ENCODE measurements at regions not wholly inside any gene's neighbourhood (a gene's known extent, or its start where the extent isn't known, plus 50 kb on each side); places are given as distances from the start of the nearest gene placed in this dataset.

DNA sequence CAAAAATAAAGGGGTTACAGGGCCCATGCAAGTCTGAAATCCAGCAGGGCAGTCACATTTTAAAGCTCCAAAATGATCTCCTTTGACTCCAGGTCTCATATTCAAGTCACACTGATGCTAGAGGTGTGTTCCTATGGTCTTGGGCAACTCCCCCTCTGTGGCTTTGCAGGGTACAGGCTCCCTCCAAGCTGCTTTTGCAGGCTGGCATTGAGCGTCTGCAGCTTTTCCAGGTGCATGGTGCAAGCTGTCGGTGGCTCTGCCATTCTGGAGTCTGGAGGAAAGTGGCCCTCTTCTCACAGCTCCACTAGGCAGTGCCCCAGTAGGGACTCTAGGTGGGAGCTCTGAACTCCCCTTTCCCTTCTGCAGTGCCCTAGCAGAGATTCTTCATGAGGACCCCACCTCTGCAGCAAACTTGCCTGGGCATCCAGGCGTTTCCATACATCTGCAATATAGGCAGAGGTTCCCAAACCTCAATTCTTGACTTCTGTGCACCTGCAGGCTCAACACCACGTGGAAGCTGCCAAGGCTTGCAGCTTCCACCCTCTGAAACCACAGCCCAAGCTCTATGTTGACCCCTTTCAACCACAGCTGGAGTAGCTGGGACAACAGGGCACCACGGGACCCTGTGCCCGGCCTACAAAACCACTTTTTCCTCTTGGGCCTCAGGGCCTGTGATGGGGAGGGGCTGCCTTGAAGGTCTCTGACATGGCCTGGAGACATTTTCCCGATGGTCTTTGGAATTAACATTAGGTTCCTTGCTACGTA, 80.1 kb upstream of the PLSCR5 start:
- no peak overlapping the region for H3K4me3 ChIP-seq (ENCODE audit: low read depth, low read length)
- TF ChIP-seq, protein P1, sequence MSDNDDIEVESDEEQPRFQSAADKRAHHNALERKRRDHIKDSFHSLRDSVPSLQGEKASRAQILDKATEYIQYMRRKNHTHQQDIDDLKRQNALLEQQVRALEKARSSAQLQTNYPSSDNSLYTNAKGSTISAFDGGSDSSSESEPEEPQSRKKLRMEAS (IDR thresholded peaks at IDR 0.05; ENCODE audit: low read depth, low read length), result no peak
- TF ChIP-seq, protein P2, sequence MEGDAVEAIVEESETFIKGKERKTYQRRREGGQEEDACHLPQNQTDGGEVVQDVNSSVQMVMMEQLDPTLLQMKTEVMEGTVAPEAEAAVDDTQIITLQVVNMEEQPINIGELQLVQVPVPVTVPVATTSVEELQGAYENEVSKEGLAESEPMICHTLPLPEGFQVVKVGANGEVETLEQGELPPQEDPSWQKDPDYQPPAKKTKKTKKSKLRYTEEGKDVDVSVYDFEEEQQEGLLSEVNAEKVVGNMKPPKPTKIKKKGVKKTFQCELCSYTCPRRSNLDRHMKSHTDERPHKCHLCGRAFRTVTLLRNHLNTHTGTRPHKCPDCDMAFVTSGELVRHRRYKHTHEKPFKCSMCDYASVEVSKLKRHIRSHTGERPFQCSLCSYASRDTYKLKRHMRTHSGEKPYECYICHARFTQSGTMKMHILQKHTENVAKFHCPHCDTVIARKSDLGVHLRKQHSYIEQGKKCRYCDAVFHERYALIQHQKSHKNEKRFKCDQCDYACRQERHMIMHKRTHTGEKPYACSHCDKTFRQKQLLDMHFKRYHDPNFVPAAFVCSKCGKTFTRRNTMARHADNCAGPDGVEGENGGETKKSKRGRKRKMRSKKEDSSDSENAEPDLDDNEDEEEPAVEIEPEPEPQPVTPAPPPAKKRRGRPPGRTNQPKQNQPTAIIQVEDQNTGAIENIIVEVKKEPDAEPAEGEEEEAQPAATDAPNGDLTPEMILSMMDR (IDR thresholded peaks at IDR 0.05; ENCODE audit: low read depth, low read length), result no peak
- TF ChIP-seq MYC (IDR thresholded peaks at IDR 0.05; ENCODE audit: low read depth, low read length) (no peak), POLR2A (IDR thresholded peaks at IDR 0.05; ENCODE audit: extremely low read depth, insufficient read length) (no peak)
- DNase-seq (ENCODE audit: low read depth), result no peak

DNA sequence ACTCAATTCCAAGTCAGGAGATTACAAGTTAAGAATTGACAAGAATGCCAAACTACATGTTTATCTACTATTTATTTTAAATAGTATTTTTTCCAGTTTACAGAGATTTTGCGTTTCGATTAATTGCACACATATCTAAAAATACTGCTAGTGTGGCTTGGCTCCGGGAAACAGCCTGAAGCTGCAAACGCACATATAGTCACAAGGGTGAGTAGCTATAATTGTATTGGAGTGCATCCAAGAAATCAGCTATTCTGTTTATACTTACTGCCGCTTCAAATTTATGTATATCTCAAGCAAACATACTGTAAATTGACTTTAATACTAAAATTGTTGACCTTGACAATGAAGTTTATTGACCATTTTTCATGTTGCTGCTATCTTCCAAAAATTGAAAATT, 77.0 kb upstream of the PLSCR5 start:
- no peak for DNase-seq (ENCODE audit: low read depth)
- TF ChIP-seq, protein P2 (IDR thresholded peaks at IDR 0.05; ENCODE audit: low read depth, low read length), result no peak
- TF ChIP-seq MYC (IDR thresholded peaks at IDR 0.05; ENCODE audit: low read depth, low read length), result no peak
- no peak for TF ChIP-seq POLR2A (IDR thresholded peaks at IDR 0.05; ENCODE audit: extremely low read depth, insufficient read length)
- TF ChIP-seq, protein P1 (IDR thresholded peaks at IDR 0.05; ENCODE audit: low read depth, low read length), result no peak
- H3K4me3 ChIP-seq (ENCODE audit: low read depth, low read length), result no peak overlapping the region

DNA sequence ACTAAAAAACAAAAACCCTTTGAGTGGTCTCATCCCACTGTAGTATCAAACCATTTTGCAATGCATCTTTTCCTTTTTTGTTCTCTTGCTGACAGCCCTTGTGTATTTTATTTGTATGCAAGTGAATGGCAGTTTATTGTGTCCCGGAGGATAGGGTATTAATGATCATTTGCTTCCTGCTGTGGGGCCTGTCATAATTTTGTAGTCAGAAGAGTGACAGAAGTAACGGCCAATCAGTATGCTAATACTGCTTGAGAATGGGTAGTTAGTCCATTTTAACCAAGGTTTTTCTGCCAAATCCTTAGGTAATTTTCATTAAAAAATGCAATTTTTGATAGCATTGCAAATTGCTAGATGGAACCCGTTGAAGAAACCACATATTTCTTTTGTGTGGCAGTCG, 75.5 kb upstream of the PLSCR5 start:
- DNase-seq (ENCODE audit: low read depth), result no peak
- H3K4me3 ChIP-seq (ENCODE audit: low read depth, low read length), result no peak overlapping the region
- no peak for TF ChIP-seq POLR2A (IDR thresholded peaks at IDR 0.05; ENCODE audit: extremely low read depth, insufficient read length)
- TF ChIP-seq, protein P2 (IDR thresholded peaks at IDR 0.05; ENCODE audit: low read depth, low read length), result no peak
- TF ChIP-seq, protein P1 (IDR thresholded peaks at IDR 0.05; ENCODE audit: low read depth, low read length), result no peak
- no peak for TF ChIP-seq MYC (IDR thresholded peaks at IDR 0.05; ENCODE audit: low read depth, low read length)

DNA sequence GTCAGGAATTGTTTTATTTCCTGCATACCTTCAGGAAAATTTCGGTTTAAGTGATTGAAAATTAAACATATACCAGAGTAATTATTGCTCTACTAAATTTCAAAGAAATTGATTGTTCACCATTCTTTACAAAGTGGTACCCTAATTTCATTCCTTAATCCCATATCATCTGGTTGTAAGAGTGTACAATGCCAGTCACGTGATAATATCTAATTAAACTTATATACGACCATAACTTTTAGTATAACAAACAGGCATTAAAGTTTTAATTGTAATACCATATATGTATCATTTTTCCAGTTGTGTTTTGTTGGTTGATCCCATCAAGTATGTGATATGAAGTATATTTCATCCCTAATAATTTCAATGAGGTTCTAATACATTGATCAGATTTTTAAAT, 74.8 kb upstream of the PLSCR5 start:
- TF ChIP-seq, protein P1 (IDR thresholded peaks at IDR 0.05; ENCODE audit: low read depth, low read length), result no peak
- TF ChIP-seq POLR2A (IDR thresholded peaks at IDR 0.05; ENCODE audit: extremely low read depth, insufficient read length) (no peak), MYC (IDR thresholded peaks at IDR 0.05; ENCODE audit: low read depth, low read length) (no peak)
- TF ChIP-seq, protein P2 (IDR thresholded peaks at IDR 0.05; ENCODE audit: low read depth, low read length), result no peak
- no peak overlapping the region for H3K4me3 ChIP-seq (ENCODE audit: low read depth, low read length)
- no peak for DNase-seq (ENCODE audit: low read depth)

DNA sequence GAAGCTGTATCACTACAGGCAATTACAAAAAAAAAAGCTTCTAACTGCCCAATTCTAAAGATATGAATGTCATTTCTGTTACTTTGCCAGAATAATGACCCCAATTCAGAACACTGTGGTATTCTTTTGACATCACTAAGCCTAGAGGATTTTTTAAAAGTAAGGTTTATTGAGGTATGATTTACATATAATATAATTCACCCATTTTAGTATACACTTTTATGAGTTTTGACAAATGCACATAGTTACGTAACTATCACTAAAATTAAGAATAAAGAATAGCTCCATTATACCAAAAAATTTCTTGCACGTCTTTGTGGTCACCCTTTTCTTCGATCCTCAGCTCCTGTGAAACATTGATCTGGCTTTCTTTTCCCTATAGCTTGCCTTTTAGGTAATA, 74.0 kb upstream of the PLSCR5 start:
- H3K4me3 ChIP-seq (ENCODE audit: low read depth, low read length), result no peak overlapping the region
- DNase-seq (ENCODE audit: low read depth), result no peak
- TF ChIP-seq, protein P2 (IDR thresholded peaks at IDR 0.05; ENCODE audit: low read depth, low read length), result no peak
- no peak for TF ChIP-seq MYC (IDR thresholded peaks at IDR 0.05; ENCODE audit: low read depth, low read length)
- no peak for TF ChIP-seq POLR2A (IDR thresholded peaks at IDR 0.05; ENCODE audit: extremely low read depth, insufficient read length)
- TF ChIP-seq, protein P1 (IDR thresholded peaks at IDR 0.05; ENCODE audit: low read depth, low read length), result no peak
